DMS53 treated with DMSO at 0.1 percent for 48 hours (cell line): ENCODE measurements at regions not wholly inside any gene's neighbourhood (a gene's known extent, or its start where the extent isn't known, plus 50 kb on each side); places are given as distances from the start of the nearest gene placed in this dataset.

Experiments
- DNase-seq: peaks from one replicate; lab custom pipeline; 2025; ENCODE audit not compliant: unreplicated experiment; lab: John Stamatoyannopoulos, UW

DNA sequence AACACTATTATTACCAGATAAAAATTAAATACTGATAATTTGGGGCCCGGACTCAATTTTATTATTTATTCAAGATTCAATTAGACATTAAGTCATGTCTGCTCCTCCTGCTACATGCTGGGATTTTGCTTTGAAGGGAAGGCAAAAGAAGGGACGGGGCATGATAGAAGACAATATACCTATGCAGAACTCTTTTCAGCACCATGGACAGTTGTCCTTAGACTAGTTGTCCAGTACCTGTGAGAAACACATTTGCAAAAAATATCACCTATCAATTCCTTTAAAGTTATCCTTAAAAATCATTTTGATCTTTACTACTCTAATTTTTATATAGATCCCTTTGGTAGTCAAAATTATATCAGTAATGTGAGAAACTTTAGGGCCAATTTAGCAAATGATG, 100.2 kb upstream of the SULT1C3 start:
- no peak for DNase-seq

DNA sequence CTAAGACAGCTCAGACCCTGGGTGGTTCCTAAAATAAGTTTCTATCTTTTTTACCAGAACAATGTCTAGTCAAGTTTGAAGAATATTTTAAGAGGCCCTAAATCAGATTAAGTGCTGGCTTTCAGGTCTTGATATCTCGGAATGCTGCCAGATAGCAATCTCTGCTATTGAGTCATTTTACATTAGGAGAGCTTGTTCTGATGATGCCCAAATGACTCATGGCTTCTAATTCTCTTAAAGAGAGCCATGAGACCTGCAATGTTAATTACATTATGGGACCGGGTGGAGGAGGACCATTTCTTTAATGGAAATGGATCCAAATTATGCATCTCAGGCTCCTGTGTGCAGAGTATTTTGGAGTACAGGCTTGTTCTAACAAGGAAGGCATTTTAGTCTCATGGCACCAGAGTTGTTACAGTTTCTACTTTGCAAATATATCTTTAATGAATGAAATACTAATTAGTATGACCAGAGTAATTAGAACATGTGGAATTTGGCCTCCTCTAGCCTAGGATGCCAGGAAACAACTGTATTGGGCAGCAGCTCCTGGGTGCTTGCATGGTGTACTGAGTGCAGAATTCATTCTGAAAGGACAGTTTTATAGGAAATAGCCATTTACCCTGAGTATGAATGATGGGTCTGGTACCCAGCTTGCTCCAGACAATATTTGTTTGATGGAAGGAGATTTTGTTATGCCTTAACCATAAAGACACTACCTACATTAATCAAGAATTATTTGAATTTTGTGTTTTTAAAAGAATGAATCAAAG, 94.0 kb upstream of the SULT1C3 start:
- DNase-seq, result no peak

DNA sequence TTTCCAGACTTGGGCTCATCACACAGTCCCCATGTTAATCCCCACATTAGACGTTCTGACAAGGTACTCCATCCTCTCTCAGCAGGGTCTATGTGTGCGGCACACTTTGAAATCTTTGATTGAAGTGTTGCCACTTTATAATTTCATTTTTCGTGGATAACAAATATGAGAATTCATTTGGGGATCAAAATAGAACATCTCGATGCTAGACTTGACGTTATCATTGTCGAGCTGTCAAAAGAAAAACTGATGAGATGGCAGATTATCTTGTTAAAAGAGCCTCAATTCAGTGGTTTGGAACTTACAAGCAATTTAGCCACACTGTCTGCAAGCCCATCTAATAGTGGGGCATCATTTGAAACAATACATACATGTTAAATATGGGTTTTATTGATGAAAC, 91.2 kb upstream of the SULT1C3 start:
- DNase-seq, result no peak

DNA sequence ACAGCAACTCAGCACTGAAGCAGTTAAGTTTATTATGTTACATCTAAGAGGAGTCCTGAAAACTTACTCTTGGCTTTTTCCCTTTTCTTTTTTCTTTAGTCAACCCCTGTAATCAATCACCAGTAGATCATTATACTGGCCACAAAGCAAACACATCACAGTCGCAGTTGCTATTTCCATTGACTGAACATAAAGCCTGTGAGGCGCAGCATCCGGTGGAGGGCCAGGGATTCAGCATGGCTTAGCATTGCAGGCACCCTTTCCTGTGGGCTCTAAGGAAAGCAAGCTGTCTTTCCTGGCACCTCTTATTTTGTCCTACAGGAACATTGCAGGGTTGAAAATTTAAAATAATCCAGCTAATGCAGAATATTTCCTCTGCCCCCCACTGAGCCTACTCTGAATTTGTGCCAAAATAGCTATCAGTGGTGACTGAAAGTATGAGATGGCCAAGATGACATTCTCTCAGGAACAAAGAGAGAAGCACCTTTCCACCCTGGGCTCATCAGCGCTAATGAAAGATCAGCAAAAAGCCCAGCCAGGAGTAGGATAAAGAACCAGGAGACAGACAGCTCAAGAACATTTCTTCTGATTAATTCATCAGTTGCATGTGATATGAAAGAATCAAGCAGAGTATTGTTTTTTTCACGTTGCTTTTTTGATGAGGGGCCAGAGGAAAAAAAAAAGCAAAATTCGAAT, 85.3 kb upstream of the SULT1C3 start:
- no peak for DNase-seq

DNA sequence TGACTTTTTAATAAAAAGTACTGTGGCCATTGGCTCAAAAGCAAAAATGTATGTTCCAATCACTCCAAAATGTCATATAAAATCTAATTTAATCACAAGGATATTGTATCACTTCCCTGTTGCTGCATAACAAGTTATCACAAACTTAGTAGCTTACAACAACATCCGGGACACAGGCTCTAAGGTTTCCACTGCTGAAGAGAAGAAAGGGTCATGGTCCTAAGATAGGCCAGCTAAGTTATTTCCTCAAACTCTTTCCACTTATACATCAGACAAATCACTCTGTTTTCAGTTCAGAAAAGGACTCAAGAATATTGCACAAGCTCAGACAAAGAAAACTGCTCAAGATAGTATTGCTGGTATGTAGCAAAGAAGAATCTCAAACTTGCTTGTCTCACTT, 78.5 kb upstream of the SULT1C3 start:
- DNase-seq, result no peak

DNA sequence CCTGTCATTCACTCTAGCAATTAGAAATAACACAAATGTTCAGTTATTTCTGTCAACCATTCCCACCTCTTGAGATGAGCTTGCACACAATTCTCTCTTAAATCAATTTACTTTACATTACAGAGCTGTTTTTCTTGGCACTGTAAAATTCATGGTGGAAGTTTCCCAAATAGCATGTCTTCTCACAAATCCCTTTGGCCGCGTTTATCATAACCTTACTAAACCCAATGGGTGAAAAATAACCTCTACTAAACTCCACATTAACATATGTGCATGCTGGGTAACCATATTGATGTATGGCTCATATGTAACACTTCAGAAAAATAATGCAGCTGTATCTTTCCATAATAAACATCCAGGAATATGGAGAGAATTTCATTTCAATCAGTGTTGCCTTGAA, 75.5 kb upstream of the SULT1C3 start:
- no peak for DNase-seq

DNA sequence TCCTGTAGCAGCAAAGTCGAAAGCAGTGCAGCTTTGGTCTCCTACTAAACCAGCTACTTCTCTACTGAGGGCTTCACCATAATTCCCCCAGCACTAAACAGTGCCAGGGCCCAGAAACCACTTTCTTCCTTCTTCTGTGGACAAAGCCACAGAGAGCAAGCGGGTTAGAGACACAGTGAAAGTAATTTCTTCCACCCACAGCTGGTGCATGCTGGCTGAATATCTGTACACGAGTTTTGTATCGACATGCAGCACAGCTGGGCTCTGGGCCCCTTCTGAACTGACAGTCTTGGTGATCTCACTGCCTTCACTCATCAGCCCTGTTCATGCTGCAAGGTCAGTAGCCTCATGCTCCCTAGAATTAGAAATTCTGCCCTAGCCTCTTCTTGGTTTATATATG, 74.0 kb upstream of the SULT1C3 start:
- no peak for DNase-seq

DNA sequence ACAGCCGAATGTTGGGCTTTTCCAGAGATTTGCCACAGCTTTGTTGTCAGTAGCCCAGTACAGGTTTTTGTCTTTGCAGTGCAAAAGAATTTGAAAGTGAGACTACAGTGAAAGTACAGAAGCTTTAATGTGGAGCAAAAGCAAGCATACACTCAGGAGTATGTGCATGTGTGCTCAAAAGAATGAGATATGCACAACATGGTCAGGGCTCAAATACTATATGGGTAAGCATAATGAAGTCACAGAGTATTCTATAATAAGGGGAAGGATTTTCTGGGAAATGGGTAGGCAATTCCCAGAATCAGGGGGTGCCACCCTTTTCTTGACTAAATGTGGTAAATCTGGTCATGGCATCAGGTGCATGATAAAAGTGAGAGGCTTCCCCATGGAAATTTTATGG, 72.1 kb upstream of the SULT1C3 start:
- DNase-seq, result no peak

DNA sequence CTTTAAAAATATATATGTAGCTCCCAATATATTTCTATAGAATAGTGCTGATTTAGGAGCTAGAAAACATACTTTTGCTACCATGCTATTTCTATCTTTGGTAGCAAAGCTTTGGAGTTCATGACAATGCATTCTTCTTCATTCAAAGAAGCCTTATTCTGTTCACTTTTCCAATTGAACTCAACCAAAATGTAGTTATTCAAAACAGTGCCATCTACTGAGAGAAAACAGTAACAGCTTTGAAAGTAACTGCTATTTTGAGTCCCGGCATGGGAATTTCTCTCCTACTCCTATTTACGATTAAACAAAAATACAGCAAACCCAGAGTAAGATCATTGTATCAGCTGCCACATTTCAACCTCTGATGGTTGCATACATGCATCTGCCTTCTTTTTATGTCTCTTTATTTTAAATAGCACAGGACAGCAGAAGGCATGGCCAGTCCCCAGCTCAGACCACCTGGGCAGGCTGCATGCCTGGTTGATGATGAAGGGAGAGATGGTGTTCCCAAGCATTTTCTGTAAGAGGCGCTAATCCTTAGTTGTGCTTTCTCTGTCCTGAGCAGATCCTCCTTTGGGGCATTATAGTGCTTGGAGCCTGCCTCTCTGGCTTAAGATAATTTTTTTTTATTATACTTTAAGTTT, 69.7 kb upstream of the SULT1C3 start:
- peak; percentile 32 for DNase-seq

DNA sequence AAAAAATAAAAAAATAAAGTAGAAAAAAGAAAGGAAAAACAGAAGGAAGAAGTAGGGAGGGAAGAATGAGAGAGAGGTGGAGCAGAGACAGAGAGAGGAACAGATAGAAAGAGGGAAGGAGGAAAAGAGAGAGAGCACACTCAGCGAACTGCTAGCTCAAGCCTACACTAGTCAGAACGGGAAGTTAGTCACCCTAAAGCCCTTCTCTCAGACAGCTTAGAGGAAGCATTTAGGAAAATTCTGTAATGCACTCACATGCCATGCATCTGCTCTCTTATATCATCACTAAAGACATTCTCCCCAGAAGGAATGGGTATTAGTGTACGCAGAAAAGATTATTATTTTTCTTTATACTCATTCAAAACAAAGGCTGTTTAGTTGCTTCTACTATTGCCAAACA, 68.1 kb upstream of the SULT1C3 start:
- no peak for DNase-seq

DNA sequence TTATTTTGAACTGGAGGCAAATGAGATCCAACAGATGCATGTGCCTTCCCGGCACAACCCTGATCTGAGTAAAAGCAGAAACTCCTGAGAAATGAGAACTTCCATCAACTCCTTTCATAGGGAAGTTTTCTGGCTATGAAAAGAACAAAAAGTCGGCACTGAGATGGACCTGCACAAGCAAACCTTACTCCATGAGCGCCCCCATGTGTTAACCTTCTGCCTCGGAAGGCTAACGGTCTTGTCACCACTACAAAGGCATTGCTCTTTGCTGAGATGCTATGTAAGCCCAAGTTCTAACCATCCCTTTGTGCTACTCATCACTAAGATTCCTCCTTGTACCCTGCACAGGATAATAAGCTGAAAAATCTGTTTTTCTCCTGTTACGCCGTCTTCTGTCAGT, 57.3 kb upstream of the SULT1C3 start:
- DNase-seq, result peak; percentile 28

DNA sequence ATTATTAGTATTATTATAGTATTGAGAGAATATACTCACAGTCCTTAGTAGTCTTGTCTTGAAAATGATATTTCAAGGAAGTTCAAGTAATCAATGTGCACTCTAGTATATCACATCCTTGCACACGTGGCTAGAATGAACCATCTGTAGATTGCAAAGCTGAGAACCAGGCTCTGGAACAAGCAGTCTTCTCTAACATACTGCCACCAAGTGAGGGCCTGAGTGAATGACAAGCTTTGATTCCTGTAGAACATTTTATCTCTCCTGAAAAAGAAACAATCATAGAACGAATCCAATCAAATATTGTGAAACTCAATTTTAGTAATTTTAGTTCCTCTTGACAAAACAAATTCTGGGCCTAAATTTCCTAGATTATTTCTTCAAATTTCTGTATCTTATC, 55.3 kb upstream of the SULT1C3 start:
- peak; percentile 41 for DNase-seq

DNA sequence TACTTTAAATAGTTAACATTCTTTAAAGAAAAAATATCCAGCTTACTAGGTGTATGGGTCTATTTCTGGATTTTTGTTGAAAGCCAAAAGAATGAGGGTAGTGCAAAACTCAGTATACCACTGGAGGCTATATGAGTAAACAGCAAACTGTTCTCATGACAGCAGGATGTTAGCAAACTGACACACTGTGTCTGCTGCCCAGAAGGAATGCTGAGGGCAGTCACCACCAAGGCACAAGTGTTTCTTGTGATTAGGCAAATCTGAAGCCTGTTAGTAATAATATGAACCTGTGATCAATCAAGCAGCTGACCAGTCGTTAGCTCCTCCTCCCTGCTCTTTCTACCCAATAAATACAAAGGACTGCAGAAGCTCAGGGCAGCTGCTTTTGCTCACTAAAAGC, 50.5 kb upstream of the SULT1C3 start:
- no peak for DNase-seq
